HCT116 (cell line): ENCODE measurements at regions not wholly inside any gene's neighbourhood (a gene's known extent, or its start where the extent isn't known, plus 50 kb on each side); places are given as distances from the start of the nearest gene placed in this dataset.

ENCODE experiments used
- CEBPB ChIP-seq: IDR thresholded peaks from 2 replicates; pipeline ENCODE4 v1.6.1; 2012; ENCODE audit warnings: low read depth
- CTCF ChIP-seq, 3 experiments: fragments of 200-600 bp in 1 of 3; sonication (generic) in 1 of 3; IDR thresholded peaks in 2 of 3; conservative IDR thresholded peaks in 1 of 3; 2 replicates each; pipeline ENCODE4 v1.5.1; 2012 to 2017; ENCODE audit warnings: low read depth in 2 of 3, low read length in 2 of 3, antibody characterized with exemption in 1 of 3, borderline replicate concordance in 1 of 3, control low read depth in 1 of 3, mild to moderate bottlenecking in 1 of 3, mixed read lengths in 1 of 3, mixed run types in 1 of 3, moderate library complexity in 1 of 3; ENCODE audit not compliant: insufficient read depth in 1 of 3
- EZH2 ChIP-seq: fragments of 200-600 bp; sonication (generic); IDR thresholded peaks from 2 replicates; pipeline ENCODE4 v1.6.1; 2017; ENCODE audit warnings: antibody characterized with exemption, mixed run types
- MAX ChIP-seq: IDR thresholded peaks from 2 replicates; pipeline ENCODE4 v1.6.1; 2012
- POLR2A ChIP-seq: IDR thresholded peaks from 2 replicates; pipeline ENCODE4 v1.7.0; 2011; ENCODE audit warnings: borderline replicate concordance; ENCODE audit not compliant: insufficient read depth, insufficient read length; ENCODE audit errors: extremely low read depth
- REST ChIP-seq: IDR thresholded peaks from 2 replicates; pipeline ENCODE4 v1.6.1; 2012; ENCODE audit warnings: low read depth

GRCh38 chr7:125668321-125668993, 738.8 kb upstream of the POT1 start:
- TF ChIP-seq REST = no peak
- TF ChIP-seq CTCF (IDR thresholded peaks at IDR 0.05 in 2 of 3, conservative IDR thresholded peaks at IDR 0.05 in 1 of 3; ENCODE audit: borderline replicate concordance in 1 of 3, insufficient read depth in 1 of 3, low read depth in 2 of 3, low read length in 2 of 3) = no peak
- no peak for TF ChIP-seq EZH2
- no peak for TF ChIP-seq CEBPB
- no peak for TF ChIP-seq POLR2A
- no peak for TF ChIP-seq MAX
